ENCODE measurements at regions not wholly inside any gene's neighbourhood (a gene's known extent, or its start where the extent isn't known, plus 50 kb on each side); places are given as distances from the start of the nearest gene placed in this dataset.
"Not testable (repeated sequence)": the region's sequence is repeated elsewhere in the genome, so short reads cannot be mapped to it uniquely, and the experiment has no call there.

DNA sequence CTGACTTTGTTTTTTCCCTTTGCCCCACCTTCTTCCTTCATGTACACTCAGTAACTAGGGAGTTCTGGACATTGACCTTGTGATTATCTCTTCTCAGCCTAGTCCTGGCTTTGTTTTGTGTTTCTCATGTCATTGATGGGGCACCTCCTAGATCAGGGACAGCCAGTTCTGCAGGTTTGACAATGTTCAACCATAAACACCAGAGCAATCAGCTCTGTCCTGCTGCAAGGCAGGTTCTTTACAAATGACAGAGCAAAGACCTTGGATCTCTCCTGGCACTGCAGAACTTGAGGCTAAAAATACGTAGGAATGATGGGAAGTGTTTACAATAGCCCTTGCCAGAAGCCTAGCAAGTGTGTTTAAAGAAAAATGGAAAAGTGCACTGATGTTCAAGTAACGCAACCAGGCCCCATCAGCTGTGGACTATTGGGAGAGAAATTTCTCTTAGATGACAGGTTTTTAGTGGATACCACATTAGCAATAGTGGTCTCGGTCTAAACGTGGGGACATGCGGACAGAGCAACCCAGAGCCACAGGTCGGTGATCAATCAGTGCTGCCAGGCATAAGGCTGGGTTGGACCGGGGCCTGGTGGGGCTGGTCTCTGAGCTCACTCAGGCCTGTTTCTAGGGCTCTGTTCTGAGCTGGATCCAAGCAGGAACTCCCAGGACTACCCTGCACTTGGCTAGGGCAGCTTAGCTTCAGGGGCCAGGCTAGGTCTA is 76.8 kb downstream of the SOWAHC start:
- DNase-seq: no peak

DNA sequence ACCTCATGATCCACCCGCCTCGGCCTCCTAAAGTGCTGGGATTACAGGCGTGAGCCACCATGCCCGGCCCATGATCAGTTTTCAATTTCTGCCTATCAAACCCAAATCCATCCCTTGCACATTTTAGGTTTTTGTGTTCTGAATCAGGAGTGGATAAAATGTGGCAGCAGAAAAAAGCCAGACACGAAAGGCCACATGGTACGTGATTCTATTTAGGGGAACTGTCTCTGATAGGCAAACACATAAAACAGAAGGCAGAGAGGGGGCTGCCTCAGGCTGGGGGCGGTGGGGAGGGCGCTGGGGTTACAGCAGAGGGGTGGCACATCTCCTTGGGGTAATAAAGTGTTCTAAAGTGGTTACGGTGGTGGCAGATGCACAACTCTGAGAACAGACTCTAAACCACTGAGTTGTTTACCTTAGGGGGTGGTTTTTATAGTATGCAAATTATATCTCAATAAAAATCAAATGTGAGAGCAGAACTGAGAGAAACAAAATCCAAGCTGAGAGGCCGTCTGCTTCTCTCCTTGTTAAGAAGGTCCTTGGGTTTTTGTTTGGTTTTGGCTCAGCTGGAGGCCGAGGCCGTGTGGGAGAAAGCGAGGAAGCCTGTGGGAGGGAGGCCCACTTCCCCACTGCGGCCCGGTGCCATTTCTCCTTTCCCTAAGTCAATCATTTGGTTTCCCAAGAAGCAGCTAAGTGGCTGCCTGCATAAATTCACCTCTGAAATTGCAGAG is 78.0 kb downstream of the SOWAHC start:
- no peak for DNase-seq

DNA sequence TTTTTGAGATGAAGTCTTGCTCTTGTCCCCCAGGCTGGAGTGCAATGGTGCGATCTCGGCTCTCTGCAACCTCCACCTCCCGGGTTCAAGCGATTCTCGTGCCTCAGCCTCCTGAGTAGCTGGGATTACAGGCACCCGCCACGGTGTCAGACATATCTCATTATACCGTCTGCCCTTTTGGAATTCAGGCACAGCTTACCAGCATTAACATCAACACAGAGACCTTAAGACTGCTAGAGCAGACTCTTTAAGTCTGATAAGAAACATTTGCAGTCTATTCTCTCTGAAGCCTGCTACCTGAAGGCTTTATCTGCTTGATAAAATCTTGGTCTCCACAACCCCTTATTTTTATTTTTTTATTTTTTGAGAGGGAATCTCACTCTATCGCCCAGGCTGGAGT is 78.7 kb downstream of the SOWAHC start:
- DNase-seq: not testable (repeated sequence)

DNA sequence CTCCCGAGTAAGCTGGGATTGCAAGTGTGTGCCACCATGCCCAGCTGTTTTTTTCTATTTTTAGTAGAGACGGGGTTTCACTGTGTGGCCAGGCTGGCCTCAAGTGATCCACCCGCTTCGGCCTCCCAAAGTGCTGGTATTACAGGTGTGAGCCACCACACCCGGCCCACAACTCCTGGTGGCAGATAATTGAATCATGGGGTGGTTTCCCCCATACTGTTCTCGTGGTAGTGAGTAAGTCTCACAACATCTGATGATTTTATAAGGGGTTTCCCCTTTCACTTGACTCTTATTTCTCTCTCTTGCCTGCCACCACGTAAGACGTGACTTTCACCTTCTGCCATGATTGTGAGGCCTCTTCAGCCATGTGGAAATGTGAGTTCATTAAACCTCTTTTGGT is 79.1 kb downstream of the SOWAHC start:
- not testable (repeated sequence) for DNase-seq

DNA sequence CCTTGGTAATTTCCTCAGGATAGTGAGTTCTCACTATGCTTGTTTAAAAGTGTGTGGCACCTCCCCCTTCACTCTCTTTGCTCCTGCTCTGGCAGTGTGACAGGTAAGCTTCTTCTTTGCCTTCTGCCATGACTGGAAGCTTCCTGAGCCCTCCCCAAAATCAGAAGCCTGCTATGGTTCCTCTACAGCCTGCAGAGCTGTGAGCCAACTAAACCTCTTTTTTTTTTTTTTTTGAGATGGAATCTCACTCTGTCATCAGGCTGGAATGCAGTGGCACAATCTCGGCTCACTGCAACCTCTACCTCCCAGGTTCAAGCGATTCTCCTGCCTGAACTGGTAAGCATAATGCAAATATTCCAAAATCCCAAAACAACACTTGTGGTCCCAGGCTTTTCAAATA is 80.0 kb downstream of the SOWAHC start:
- DNase-seq: no peak

DNA sequence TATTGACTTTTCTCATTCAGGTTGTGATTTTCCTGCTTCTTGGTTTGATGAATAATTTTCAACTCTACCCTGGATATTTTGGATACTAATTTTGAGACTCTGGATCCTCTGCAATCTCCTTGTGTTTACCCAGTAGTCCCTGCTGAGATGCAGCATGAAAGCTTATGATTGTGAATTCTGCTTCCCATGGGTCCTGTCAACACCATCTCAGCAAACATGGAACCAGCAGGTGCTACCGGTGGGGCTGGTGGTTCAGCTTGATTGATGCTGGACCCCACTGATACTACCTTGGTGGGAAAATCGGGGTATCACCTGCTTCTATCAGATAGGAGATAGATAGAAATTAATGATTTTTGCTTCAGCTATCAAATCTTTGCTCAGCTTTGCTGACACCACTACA is 81.1 kb downstream of the SOWAHC start:
- no peak for DNase-seq

- no peak for DNase-seq
Measured at GRCh38 chr2:109699646-109700045, 85.5 kb downstream of the SOWAHC start.

DNA sequence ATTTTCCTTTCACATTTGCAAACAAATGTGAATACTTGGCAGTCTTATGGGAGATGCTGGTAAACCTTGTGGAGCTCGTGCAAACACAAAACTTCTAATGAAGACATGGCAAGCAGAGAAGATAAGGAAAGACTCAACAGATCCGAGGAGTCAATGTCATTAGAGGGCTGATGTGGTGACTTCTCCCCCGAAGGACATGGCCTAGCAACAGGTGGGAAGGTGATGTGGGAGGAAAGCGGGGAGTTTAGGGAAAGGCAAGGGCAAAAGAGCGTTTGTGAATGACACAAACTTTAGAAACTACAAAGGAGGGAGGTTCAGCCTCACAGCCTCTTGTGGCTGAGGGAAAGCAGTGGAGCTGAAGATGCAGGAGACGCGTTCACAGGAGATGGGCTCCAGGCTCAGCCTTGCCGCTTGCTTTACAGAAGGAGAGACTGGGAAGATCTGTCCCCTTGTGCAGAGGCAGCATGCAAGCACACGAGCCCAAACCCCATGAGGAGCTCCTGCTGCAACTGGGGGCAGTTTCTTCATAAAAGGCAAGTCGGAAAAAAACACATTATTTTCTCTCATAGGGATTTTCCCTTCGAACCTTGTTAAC is 86.6 kb downstream of the SOWAHC start:
- no peak for DNase-seq

- no peak for DNase-seq
Measured at GRCh38 chr2:109701362-109701761, 87.2 kb downstream of the SOWAHC start.

DNA sequence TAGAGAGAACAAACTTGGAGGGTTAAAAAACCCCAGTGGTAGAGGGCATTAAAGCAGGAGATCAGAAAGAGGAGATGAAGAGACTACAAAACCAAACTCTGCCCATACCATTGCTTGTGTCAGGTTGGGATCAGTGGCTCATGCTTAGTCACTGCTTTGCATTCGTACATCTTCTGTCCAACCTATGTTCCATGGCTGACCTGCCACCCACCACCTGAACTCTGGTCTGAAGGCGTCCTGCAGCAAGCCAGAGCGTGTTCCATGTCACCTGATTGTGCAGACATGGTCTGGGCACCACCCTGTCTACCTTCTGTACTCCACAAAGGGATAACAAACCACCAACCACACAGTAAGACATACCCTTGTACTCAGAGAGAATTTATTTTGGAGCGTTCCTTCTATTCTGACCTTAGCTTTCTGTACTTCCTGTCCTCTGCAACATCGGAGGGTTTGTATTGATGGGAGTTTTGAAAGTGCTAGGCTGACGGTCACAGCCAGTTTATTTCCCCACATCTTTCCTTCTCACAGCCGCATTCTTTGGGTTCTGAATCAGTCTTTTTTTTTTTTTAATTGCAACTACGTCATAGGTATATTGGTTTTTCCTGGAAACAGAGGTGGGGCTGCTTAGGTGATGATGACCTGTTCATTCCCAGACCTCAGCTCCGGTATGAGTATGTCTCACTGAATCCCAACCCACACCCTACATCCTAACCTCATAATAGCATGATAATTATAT is 88.3 kb downstream of the SOWAHC start:
- no peak for DNase-seq

GRCh38 chr2:109703077-109703476 is 88.9 kb downstream of the SOWAHC start:
- no peak for DNase-seq

- no peak for DNase-seq
Measured at GRCh38 chr2:109703798-109704197, 89.6 kb downstream of the SOWAHC start.

DNA sequence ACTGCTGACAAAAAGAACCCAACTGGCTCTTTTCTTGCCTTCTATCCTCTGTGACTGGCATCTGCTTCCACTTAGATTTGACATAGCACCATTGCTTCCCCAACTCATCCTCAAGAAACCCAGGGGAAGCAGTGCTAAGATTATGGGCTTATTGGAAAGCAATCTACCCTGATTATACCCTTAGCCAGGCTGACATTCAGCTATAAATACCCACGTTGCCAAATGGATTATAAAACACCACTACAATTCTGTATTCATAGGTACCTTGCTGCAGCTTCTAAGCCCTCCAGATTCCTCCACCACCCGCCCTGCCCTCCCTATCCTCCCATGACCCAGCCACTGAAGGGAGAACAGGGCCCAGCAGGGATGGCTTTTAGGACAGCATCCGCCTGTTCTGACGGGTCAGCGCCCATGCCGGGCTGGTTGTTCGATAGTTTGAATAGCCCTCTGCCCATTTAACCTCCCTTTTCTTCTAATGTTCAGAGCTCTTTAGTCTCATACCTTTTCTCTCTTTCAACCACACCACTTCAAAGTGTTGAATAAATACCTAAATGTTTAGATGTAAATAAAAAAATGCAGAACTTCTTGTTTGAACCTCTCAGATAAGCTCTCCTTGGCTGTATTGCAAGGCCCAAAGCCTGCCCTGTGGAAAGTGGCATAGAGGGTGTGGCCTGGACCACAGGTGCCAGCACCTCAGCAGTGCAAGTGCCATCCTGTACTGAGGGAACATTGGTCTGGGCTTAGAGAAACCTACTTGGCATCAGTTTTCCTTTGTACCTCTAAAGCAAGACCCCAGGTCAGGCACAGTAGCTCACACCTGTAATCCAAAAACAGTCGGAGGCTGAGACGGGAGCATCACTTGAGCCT is 86.6 kb upstream of the RGPD5 start:
- DNase-seq: no peak

DNA sequence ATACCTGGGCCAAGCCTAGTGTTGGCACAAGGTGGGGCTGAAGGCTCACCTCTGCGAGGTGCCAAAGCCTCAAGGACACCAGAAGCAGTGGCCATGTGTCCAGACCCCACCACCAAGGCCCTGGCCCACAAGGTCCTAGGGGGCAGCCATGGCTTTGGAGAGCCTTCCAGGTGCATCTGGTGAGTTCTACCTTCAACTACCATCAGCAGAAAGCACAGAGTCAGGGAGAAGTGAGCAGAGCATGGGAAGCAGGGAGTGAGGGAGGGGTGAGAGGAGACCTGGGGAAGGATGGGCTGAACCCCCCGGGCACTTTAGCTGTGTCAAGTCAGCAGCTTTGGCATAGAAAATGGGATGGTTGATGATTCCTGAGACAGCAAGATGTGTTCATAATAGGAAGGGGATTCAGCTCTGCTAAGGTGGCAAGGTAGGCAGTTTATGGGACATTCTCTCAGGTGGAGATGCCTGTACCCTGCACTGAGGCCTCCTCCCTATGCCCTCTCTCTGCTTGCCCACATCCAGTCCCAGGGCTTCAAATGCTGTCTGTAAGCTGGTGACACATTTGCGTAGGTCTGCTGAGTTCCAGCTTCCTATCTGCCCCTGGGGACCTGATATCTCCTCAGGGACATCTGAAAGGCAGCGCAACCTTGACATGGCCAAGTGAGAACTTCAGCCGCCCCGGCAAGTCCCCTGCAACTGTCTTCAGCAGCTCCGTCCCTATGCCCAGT is 83.4 kb upstream of the RGPD5 start:
- no peak for DNase-seq

GRCh38 chr2:109711230-109712122 is 82.6 kb upstream of the RGPD5 start:
- DNase-seq: no peak

DNA sequence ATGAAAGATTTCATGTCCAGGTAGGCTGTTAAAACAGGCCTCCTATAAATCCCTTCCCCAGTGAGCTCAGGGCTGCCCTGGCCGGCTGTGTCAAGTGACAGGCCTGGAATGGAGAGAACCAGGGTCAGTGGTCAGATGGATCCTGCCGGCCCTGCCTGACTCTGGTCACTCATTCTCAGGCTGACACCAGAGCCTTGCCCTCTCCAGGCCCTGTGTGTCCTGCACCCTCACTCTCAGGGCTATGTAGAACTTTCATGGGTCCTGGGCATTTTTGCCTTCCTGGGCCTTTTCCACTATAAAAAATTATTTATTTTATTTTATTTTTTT is 82.0 kb upstream of the RGPD5 start:
- no peak for DNase-seq

DNA sequence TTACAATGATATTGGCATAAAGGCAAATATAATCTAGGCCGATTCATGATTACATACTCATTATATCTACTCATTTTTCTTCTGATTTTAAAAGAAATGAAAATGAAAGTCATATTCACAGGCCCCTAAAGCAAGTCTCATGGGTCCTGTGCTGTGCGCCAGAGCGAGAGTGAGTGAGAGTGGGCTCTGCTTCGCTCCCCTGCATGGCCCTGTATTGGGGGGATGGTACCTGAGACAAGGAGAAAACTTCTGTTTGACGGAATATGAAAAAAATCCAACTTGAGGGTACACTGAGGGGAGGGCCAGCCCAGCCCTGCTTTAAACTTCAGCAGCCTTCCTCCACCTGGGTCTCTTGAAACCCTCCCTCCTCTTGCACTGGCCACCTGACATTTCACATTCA is 81.4 kb upstream of the RGPD5 start:
- no peak for DNase-seq

DNA sequence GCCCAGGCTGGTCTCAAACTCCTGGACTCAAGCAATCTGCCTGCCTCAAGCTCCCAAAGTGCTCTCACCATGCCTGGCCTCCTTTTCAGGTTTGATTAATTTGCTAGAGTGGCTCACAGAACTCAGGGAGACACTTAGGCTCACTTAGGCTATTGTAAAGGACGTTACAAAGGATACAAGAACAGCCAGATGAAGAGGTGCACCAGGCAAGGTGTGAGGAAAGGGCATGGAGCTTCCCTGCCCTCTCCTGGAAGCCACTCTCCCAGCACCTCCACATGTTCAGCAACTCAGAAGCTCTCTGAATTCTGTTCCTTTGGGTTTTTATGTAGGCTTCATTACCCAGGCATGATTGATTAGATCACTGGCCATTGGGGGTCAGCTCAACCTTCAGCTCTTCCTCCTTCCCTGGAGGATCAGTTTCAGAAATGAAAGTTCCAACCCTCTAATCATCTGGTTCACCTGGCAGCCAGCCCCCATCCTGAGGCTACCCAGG is 78.7 kb upstream of the RGPD5 start:
- DNase-seq: no peak

DNA sequence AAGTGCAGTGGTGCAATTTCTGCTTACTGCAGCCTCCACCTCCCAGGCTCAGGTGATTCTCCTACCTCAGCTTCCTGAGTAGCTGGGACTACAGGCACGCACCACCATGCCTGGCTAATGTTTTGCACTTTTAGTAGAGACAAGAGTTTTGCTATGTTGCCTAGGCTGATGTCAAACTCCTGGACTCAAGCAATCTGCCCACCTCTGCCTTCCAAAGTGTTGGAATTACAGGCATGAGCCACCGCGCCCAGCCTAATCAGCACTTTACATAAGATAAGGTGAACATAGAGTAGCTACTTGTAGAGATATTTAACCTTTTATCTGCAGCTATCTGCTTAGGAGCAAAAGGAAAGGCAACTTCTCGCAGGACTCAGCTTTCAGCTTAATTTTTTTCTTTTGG is 77.5 kb upstream of the RGPD5 start:
- not testable (repeated sequence) for DNase-seq

GRCh38 chr2:109718139-109718538 is 76.0 kb upstream of the RGPD5 start:
- DNase-seq: no peak
